WTC11 (cell line): ENCODE measurements at regions not wholly inside any gene's neighbourhood (a gene's known extent, or its start where the extent isn't known, plus 50 kb on each side); places are given as distances from the start of the nearest gene placed in this dataset.

Source experiments
- ATAC-seq: fragments of 200-7000 bp; cut with Tn5 transposase; 2 replicates; pipeline ENCODE4 v1.10.0; 2021; ENCODE audit warnings: mild to moderate bottlenecking, moderate library complexity
- CTCF ChIA-PET: fragments of 300-600 bp; sonication (Branson Sonifier 250); formaldehyde crosslinking; loops from one replicate; lab custom pipeline; 2021; ENCODE audit warnings: antibody characterized with exemption; lab: Charles Lee
- POLR2A ChIA-PET: fragments of 350-600 bp; sonication (Branson Sonifier 250); formaldehyde crosslinking; loops from one replicate; lab custom pipeline; 2021; ENCODE audit warnings: antibody characterized with exemption; lab: Charles Lee
- DNase-seq: peaks from one replicate; pipeline ENCODE4 v3.0.0; 2021; ENCODE audit warnings: low spot score
- H3K27ac Mint-ChIP-seq: 2 replicates; pipeline ENCODE4 v1.8.0; 2021; ENCODE audit warnings: mixed read lengths
- H3K27me3 Mint-ChIP-seq: 2 replicates; pipeline ENCODE4 v1.8.0; 2021; ENCODE audit warnings: low read depth, mild to moderate bottlenecking, moderate library complexity, mixed read lengths
- H3K36me3 Mint-ChIP-seq: 2 replicates; pipeline ENCODE4 v1.8.0; 2021; ENCODE audit warnings: mixed read lengths
- H3K4me1 Mint-ChIP-seq: 2 replicates; pipeline ENCODE4 v1.8.0; 2022; ENCODE audit warnings: mixed read lengths
- H3K4me3 Mint-ChIP-seq: 2 replicates; pipeline ENCODE4 v1.8.0; 2021; ENCODE audit warnings: mild to moderate bottlenecking, moderate library complexity, mixed read lengths
- H3K9me3 Mint-ChIP-seq: 2 replicates; pipeline ENCODE4 v1.8.0; 2021; ENCODE audit warnings: mixed read lengths
- E2F4 ChIP-seq: sonication (generic); formaldehyde crosslinking; IDR thresholded peaks from 2 replicates; pipeline ENCODE4 v1.8.1; 2022; ENCODE audit warnings: low read depth, mild to moderate bottlenecking, moderate library complexity, missing genetic modification reagents, borderline replicate concordance
- ESRRA ChIP-seq: sonication (generic); formaldehyde crosslinking; IDR thresholded peaks from 2 replicates; pipeline ENCODE4 v1.8.1; 2022; ENCODE audit warnings: mild to moderate bottlenecking, missing genetic modification reagents, borderline replicate concordance
- FOXJ3 ChIP-seq: sonication (generic); formaldehyde crosslinking; IDR thresholded peaks from 2 replicates; pipeline ENCODE4 v1.9.0; 2021; ENCODE audit warnings: missing genetic modification reagents, mild to moderate bottlenecking, borderline replicate concordance
- FOXK1 ChIP-seq: sonication (generic); formaldehyde crosslinking; IDR thresholded peaks from 2 replicates; pipeline ENCODE4 v1.8.0; 2022; ENCODE audit warnings: mild to moderate bottlenecking, moderate library complexity, missing genetic modification reagents
- GABPB1 ChIP-seq: sonication (generic); formaldehyde crosslinking; IDR thresholded peaks from 2 replicates; pipeline ENCODE4 v1.8.1; 2023; ENCODE audit warnings: mild to moderate bottlenecking, missing genetic modification reagents
- HMGA2 ChIP-seq: fragments of 250-450 bp; sonication (Bioruptor Pico); IDR thresholded peaks from 2 replicates; pipeline ENCODE4 v1.4.0; 2021; ENCODE audit warnings: mild to moderate bottlenecking, moderate library complexity
- RELA ChIP-seq: sonication (generic); formaldehyde crosslinking; IDR thresholded peaks from 2 replicates; pipeline ENCODE4 v1.8.1; 2022; ENCODE audit warnings: missing genetic modification reagents, mild to moderate bottlenecking, borderline replicate concordance
- SP1 ChIP-seq: sonication (generic); formaldehyde crosslinking; conservative IDR thresholded peaks from 2 replicates; pipeline ENCODE4 v1.8.1; 2022; ENCODE audit warnings: missing genetic modification reagents
- TCF7 ChIP-seq: sonication (generic); formaldehyde crosslinking; IDR thresholded peaks from 2 replicates; pipeline ENCODE4 v1.8.0; 2022; ENCODE audit warnings: mild to moderate bottlenecking, low read depth, missing genetic modification reagents, moderate library complexity
- ZNF121 ChIP-seq: sonication (generic); formaldehyde crosslinking; IDR thresholded peaks from 2 replicates; pipeline ENCODE4 v1.8.0; 2023; ENCODE audit warnings: missing genetic modification reagents
- ZNF416 ChIP-seq: fragments of 250-450 bp; sonication (Bioruptor Pico); IDR thresholded peaks from 2 replicates; pipeline ENCODE4 v1.9.0; 2021; ENCODE audit warnings: mild to moderate bottlenecking, inconsistent platforms
- ZNF532 ChIP-seq: fragments of 250-450 bp; sonication (Bioruptor Pico); IDR thresholded peaks from 2 replicates; pipeline ENCODE4 v1.9.0; 2021; ENCODE audit warnings: mild to moderate bottlenecking, borderline replicate concordance
- ZNF671 ChIP-seq: fragments of 250-450 bp; sonication (Bioruptor Pico); IDR thresholded peaks from 2 replicates; pipeline ENCODE4 v1.8.0; 2021; ENCODE audit warnings: mild to moderate bottlenecking
- ZSCAN18 ChIP-seq: fragments of 250-450 bp; sonication (Bioruptor Pico); IDR thresholded peaks from 2 replicates; pipeline ENCODE4 v2.1.2; 2022; ENCODE audit warnings: mild to moderate bottlenecking, moderate library complexity

GRCh38 chr6:67629258-67629657, 1005.8 kb upstream of the ADGRB3 start (continued):
- no peak for TF ChIP-seq RELA (CRISPR knock-in tag)
- TF ChIP-seq, all 79 proteins: peak for 0

- ChIA-PET POLR2A (no interaction called here), CTCF (no interaction called here)
- no peak for TF ChIP-seq GABPB1 (CRISPR knock-in tag)
- TF ChIP-seq ESRRA (CRISPR knock-in tag), result no peak
- TF ChIP-seq ZNF532, result no peak
- no peak for TF ChIP-seq ZNF671 (CRISPR knock-in tag)
- ATAC-seq (no peak), DNase-seq (no peak)
- Mint-ChIP-seq H3K36me3 (no peaks in the 10 kb centered on the region), H3K4me3 (no peak overlapping the region), H3K27me3 (no peaks in the 10 kb centered on the region), H3K27ac (no peak overlapping the region), H3K4me1 (no peaks in the 10 kb centered on the region), H3K9me3 (peaks cover 10% of the 10 kb centered on the region)
Observed at GRCh38 chr6:67615796-67616195, 1019.3 kb upstream of the ADGRB3 start.

- ChIA-PET CTCF (interaction anchor here (0.9 kb wide), 1 partner anchor 541 kb away, joined by 3 read pairs; no protein-coding TSS in a partner anchor), POLR2A (no interaction called here)
- H3K36me3 Mint-ChIP-seq, result 0 out of 2 replicates have a peak, but pooled peaks cover 2% of the 10 kb centered on the region
- no peaks in the 10 kb centered on the region for H3K4me1 Mint-ChIP-seq
- TF ChIP-seq ZNF121 (CRISPR knock-in tag) (no peak), E2F4 (no peak), FOXK1 (CRISPR knock-in tag) (no peak), HMGA2 (CRISPR knock-in tag) (no peak), ZSCAN18 (no peak), TCF7 (CRISPR knock-in tag) (no peak), FOXJ3 (CRISPR knock-in tag) (no peak), SP1 (CRISPR knock-in tag) (no peak), ZNF416 (CRISPR knock-in tag) (no peak)
- H3K9me3 Mint-ChIP-seq, result peaks cover 7% of the 10 kb centered on the region
- ATAC-seq (no peak), DNase-seq (no peak)
- H3K27me3 Mint-ChIP-seq, result no peaks in the 10 kb centered on the region
- H3K27ac Mint-ChIP-seq, result no peak overlapping the region
- no peak overlapping the region for H3K4me3 Mint-ChIP-seq
Observed at GRCh38 chr6:67608099-67608749, 1026.9 kb upstream of the ADGRB3 start.
